Glutamatergic neuron (in vitro differentiated cells): ENCODE measurements at regions not wholly inside any gene's neighbourhood (a gene's known extent, or its start where the extent isn't known, plus 50 kb on each side); places are given as distances from the start of the nearest gene placed in this dataset.
A peak's percentile ranks its signal among the peaks of the same experiment; 100 is the strongest.

Source experiments
- DNase-seq: peaks from one replicate; pipeline ENCODE4 v3.0.0; 2022
- H3K27ac Mint-ChIP-seq: one replicate; pipeline ENCODE4 v1.8.0; 2020; ENCODE audit warnings: mild to moderate bottlenecking, mixed read lengths, inconsistent platforms; ENCODE audit not compliant: unreplicated experiment
- H3K27me3 Mint-ChIP-seq: one replicate; pipeline ENCODE4 v1.8.0; 2020; ENCODE audit warnings: mild to moderate bottlenecking, moderate library complexity, mixed read lengths, inconsistent platforms; ENCODE audit not compliant: unreplicated experiment
- H3K36me3 Mint-ChIP-seq: one replicate; pipeline ENCODE4 v1.8.0; 2020; ENCODE audit warnings: mild to moderate bottlenecking, mixed read lengths, inconsistent platforms; ENCODE audit not compliant: unreplicated experiment
- H3K4me1 Mint-ChIP-seq: one replicate; pipeline ENCODE4 v1.8.0; 2020; ENCODE audit warnings: mild to moderate bottlenecking, low read depth, mixed read lengths, inconsistent platforms; ENCODE audit not compliant: unreplicated experiment
- H3K4me3 Mint-ChIP-seq: one replicate; pipeline ENCODE4 v1.8.0; 2020; ENCODE audit warnings: mild to moderate bottlenecking, mixed read lengths, inconsistent platforms; ENCODE audit not compliant: unreplicated experiment
- H3K9me3 Mint-ChIP-seq: one replicate; pipeline ENCODE4 v1.8.0; 2020; ENCODE audit warnings: mild to moderate bottlenecking, moderate library complexity, mixed read lengths, inconsistent platforms; ENCODE audit not compliant: unreplicated experiment
- CTCF ChIP-seq: fragments of 200-600 bp; sonication (generic); IDR thresholded peaks from one replicate; pipeline ENCODE4 v1.5.0; 2021; ENCODE audit not compliant: partially characterized antibody, unreplicated experiment

GRCh38 chr4:64796581-64796980 is 387.3 kb upstream of the TECRL start:
- no peak for DNase-seq
- no peaks in the 10 kb centered on the region for H3K36me3 Mint-ChIP-seq

GRCh38 chr4:64784125-64784524 is 374.9 kb upstream of the TECRL start:
- Mint-ChIP-seq H3K27ac (no peak overlapping the region), H3K4me3 (no peak overlapping the region), H3K36me3 (no peaks in the 10 kb centered on the region), H3K27me3 (no peaks in the 10 kb centered on the region), H3K4me1 (peaks cover 5% of the 10 kb centered on the region), H3K9me3 (no peaks in the 10 kb centered on the region)
- no peak for DNase-seq
- no peak for TF ChIP-seq CTCF

More at GRCh38 chr4:64796581-64796980, 387.3 kb upstream of the TECRL start:
- Mint-ChIP-seq H3K27me3 (peaks cover 2% of the 10 kb centered on the region), H3K4me3 (no peak overlapping the region), H3K9me3 (peaks cover 4% of the 10 kb centered on the region), H3K4me1 (peaks cover 8% of the 10 kb centered on the region), H3K27ac (no peak overlapping the region)
- TF ChIP-seq CTCF, result no peak

- DNase-seq, result no peak
- no peak overlapping the region for H3K27ac Mint-ChIP-seq
- H3K27me3 Mint-ChIP-seq, result no peaks in the 10 kb centered on the region
- TF ChIP-seq CTCF, result peak; percentile 92
- H3K9me3 Mint-ChIP-seq, result no peaks in the 10 kb centered on the region
- H3K4me3 Mint-ChIP-seq, result no peak overlapping the region
- no peaks in the 10 kb centered on the region for H3K36me3 Mint-ChIP-seq
- H3K4me1 Mint-ChIP-seq, result peaks cover 5% of the 10 kb centered on the region
These were observed 372.6 kb upstream of the TECRL start for GRCh38 chr4:64781737-64782326.

GRCh38 chr4:64780664-64781063 is 371.4 kb upstream of the TECRL start:
- Mint-ChIP-seq H3K9me3 (no peaks in the 10 kb centered on the region), H3K27ac (no peak overlapping the region), H3K4me3 (no peak overlapping the region), H3K27me3 (no peaks in the 10 kb centered on the region), H3K36me3 (no peaks in the 10 kb centered on the region), H3K4me1 (peaks cover 5% of the 10 kb centered on the region)
- no peak for DNase-seq
- no peak for TF ChIP-seq CTCF

- no peaks in the 10 kb centered on the region for H3K27me3 Mint-ChIP-seq
- no peaks in the 10 kb centered on the region for H3K4me1 Mint-ChIP-seq
- no peaks in the 10 kb centered on the region for H3K9me3 Mint-ChIP-seq
- TF ChIP-seq CTCF, result no peak
- DNase-seq, result no peak
- no peaks in the 10 kb centered on the region for H3K36me3 Mint-ChIP-seq
- H3K4me3 Mint-ChIP-seq, result no peak overlapping the region
- H3K27ac Mint-ChIP-seq, result no peak overlapping the region
These were observed 368.0 kb upstream of the TECRL start for GRCh38 chr4:64777286-64777685.
